DOHH2 (cell line): ENCODE measurements at regions not wholly inside any gene's neighbourhood (a gene's known extent, or its start where the extent isn't known, plus 50 kb on each side); places are given as distances from the start of the nearest gene placed in this dataset.
"Not testable (repeated sequence)": the region's sequence is repeated elsewhere in the genome, so short reads cannot be mapped to it uniquely, and the experiment has no call there.

Experiments used
- H3F3A ChIP-seq: fragments of 200-600 bp; sonication (generic), shearing (Covaris generic); 2 replicates; pipeline ENCODE4 v1.6.0; 2016; ENCODE audit warnings: antibody characterized with exemption, mild to moderate bottlenecking; ENCODE audit not compliant: control insufficient read depth, insufficient read depth
- H3K27ac ChIP-seq: fragments of 200-600 bp; sonication (generic); 2 replicates; pipeline ENCODE4 v1.5.1; 2014; ENCODE audit warnings: low read depth, mild to moderate bottlenecking, low read length, moderate library complexity
- H3K27me3 ChIP-seq: fragments of 200-600 bp; sonication (generic); 2 replicates; pipeline ENCODE4 v1.6.1; 2014; ENCODE audit warnings: mild to moderate bottlenecking, low read length, mixed read lengths; ENCODE audit not compliant: control insufficient read depth
- H3K36me3 ChIP-seq: fragments of 200-600 bp; sonication (generic); 2 replicates; pipeline ENCODE4 v1.6.1; 2014; ENCODE audit warnings: mild to moderate bottlenecking, low read length, moderate library complexity, mixed read lengths; ENCODE audit not compliant: control insufficient read depth
- H3K4me1 ChIP-seq: fragments of 200-600 bp; sonication (generic); 2 replicates; pipeline ENCODE4 v1.6.1; 2014; ENCODE audit warnings: mild to moderate bottlenecking, low read length, mixed read lengths; ENCODE audit not compliant: control insufficient read depth
- H3K4me2 ChIP-seq: fragments of 200-600 bp; sonication (generic); 2 replicates; pipeline ENCODE4 v1.6.0; 2014; ENCODE audit warnings: mild to moderate bottlenecking, low read length, moderate library complexity
- H3K4me3 ChIP-seq: fragments of 200-600 bp; sonication (generic); 2 replicates; pipeline ENCODE4 v1.5.1; 2014; ENCODE audit warnings: mild to moderate bottlenecking, low read length, mixed read lengths
- H3K79me2 ChIP-seq: fragments of 200-600 bp; sonication (generic); 2 replicates; pipeline ENCODE4 v1.6.1; 2014; ENCODE audit warnings: mild to moderate bottlenecking, low read length, mixed read lengths; ENCODE audit not compliant: control insufficient read depth
- H3K9me2 ChIP-seq: fragments of 200-600 bp; sonication (generic); replicated peaks from 2 replicates; pipeline ENCODE4 v1.6.1; 2014; ENCODE audit warnings: mild to moderate bottlenecking, low read length, mixed read lengths; ENCODE audit not compliant: control insufficient read depth
- H3K9me3 ChIP-seq: fragments of 200-600 bp; sonication (generic); 2 replicates; pipeline ENCODE4 v1.6.1; 2014; ENCODE audit warnings: antibody characterized with exemption, low read length, mixed read lengths; ENCODE audit not compliant: control insufficient read depth, insufficient read depth
- H4K20me1 ChIP-seq: fragments of 200-600 bp; sonication (generic); 2 replicates; pipeline ENCODE4 v1.6.0; 2014; ENCODE audit warnings: low read depth, mild to moderate bottlenecking, antibody characterized with exemption, low read length, moderate library complexity; ENCODE audit not compliant: control insufficient read depth, insufficient read depth
- CTCF ChIP-seq: fragments of 200-600 bp; sonication (generic); IDR thresholded peaks from one replicate; pipeline ENCODE4 v1.5.1; 2014; ENCODE audit warnings: antibody characterized with exemption, mild to moderate bottlenecking, low read depth, low read length; ENCODE audit not compliant: poor library complexity, severe bottlenecking
- EZH2phosphoT487 ChIP-seq: fragments of 200-600 bp; sonication (generic); IDR thresholded peaks from 2 replicates; pipeline ENCODE4 v1.6.1; 2017; ENCODE audit warnings: borderline replicate concordance, mild to moderate bottlenecking, antibody characterized with exemption, low read length, moderate library complexity, mixed read lengths

DNA sequence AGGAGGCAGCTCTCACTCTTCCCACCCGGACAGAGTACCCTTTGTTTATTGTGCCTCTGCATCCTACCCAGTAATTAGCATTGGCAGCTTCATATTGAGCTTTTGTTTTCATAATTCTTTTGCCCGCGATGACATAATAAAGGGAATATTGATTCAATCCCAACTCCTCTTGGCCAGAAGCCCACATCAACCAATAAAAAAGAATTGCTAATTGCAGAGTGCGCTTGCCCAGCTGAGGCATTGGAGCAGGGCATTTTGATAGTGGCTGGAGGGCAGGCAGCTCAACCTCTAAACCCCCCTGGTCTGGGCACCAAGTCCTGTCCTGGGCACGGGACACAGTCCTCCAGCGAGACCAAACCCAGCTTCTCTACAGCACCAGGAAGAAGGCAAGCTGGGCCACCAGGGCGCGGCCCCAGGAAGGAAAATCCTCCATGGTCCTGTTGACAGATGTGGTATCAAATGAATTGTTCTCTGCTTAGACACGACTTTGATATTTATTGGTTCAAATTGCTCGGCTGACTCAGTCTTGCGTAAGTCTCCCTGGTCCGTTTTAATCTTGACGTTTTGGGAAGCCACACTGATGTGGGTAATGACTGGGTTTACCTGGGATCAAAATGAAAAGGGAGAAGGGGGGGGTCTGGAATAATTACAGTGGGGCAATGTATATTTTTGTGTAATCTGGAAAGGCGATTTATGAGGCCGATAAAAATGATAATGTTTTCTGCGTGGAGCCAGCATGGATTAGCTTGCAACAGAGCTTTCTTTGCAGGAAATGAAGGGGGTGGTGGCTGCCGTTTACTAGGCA is 220.7 kb upstream of the MSX2 start:
- Histone ChIP-seq H3F3A (no peaks in the 10 kb centered on the region), H3K27me3 (no peaks in the 10 kb centered on the region), H3K4me2 (no peak overlapping the region), H3K27ac (no peak overlapping the region), H3K79me2 (no peaks in the 10 kb centered on the region), H3K36me3 (no peaks in the 10 kb centered on the region), H4K20me1 (no peaks in the 10 kb centered on the region), H3K9me3 (no peaks in the 10 kb centered on the region), H3K4me3 (no peak overlapping the region), H3K4me1 (no peaks in the 10 kb centered on the region), H3K9me2 (no peaks in the 10 kb centered on the region)
- no peak for TF ChIP-seq EZH2phosphoT487
- TF ChIP-seq CTCF, result no peak

- no peaks in the 10 kb centered on the region for H3K9me2 ChIP-seq
- TF ChIP-seq EZH2phosphoT487 (no peak), CTCF (no peak)
- no peak overlapping the region for H3K4me2 ChIP-seq
- no peaks in the 10 kb centered on the region for H3K9me3 ChIP-seq
- H3K36me3 ChIP-seq, result no peaks in the 10 kb centered on the region
- no peak overlapping the region for H3K4me3 ChIP-seq
- no peaks in the 10 kb centered on the region for H3K27me3 ChIP-seq
- no peaks in the 10 kb centered on the region for H3F3A ChIP-seq
- no peaks in the 10 kb centered on the region for H3K4me1 ChIP-seq
- no peak overlapping the region for H3K27ac ChIP-seq
- H3K79me2 ChIP-seq, result no peaks in the 10 kb centered on the region
- no peaks in the 10 kb centered on the region for H4K20me1 ChIP-seq
Measured at GRCh38 chr5:174504266-174504726, 220.1 kb upstream of the MSX2 start.

- Histone ChIP-seq H3F3A (no peaks in the 10 kb centered on the region), H3K4me2 (no peak overlapping the region), H3K9me2 (no peaks in the 10 kb centered on the region), H3K4me3 (no peak overlapping the region), H3K4me1 (no peaks in the 10 kb centered on the region), H4K20me1 (no peaks in the 10 kb centered on the region), H3K27ac (no peak overlapping the region), H3K9me3 (no peaks in the 10 kb centered on the region), H3K27me3 (no peaks in the 10 kb centered on the region), H3K36me3 (no peaks in the 10 kb centered on the region), H3K79me2 (no peaks in the 10 kb centered on the region)
- TF ChIP-seq CTCF (no peak), EZH2phosphoT487 (no peak)
Measured at GRCh38 chr5:174505621-174506020, 218.8 kb upstream of the MSX2 start.

DNA sequence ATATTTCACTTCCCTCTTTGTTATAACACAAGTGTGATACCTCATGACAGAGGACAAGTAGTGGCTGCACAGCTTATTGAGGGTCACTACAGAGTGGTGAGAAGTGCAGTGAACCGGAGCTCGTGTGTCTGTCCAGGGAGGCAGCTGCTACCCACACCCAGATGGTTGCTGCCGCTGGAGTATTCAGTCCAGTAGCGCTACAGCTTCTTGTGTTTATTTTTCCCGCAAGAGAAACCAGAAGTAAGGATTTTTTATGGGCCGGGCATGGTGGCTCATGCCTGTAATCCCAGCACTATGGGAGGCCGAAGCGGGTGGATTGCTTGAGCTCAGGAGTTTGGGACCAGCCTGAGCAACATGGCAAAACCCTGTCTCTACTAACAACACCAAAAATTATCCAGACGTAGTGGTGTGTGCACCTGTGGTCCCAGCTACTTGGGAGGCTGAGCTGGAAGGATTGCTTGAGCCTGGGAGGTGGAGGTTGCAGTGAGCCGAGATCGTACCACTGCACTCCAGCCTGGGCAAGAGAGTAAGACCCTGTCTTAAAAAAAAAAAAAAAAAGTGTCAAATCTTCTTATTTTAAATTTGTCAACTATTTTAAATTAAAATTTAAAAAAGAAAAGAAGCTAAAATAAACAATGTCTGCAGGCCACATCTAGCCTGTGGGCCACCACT is 213.5 kb upstream of the MSX2 start:
- H3K9me3 ChIP-seq, H3K79me2 ChIP-seq: not testable (repeated sequence)

More for the DNA sequence above, 213.5 kb upstream of the MSX2 start:
- H3K4me1 ChIP-seq, H4K20me1 ChIP-seq, H3F3A ChIP-seq, H3K36me3 ChIP-seq, H3K4me2 ChIP-seq, H3K4me3 ChIP-seq, H3K27ac ChIP-seq, H3K27me3 ChIP-seq, H3K9me2 ChIP-seq: not testable (repeated sequence)
